Trophoblast cell (in vitro differentiated cells and primary cell): ENCODE measurements at regions not wholly inside any gene's neighbourhood (a gene's known extent, or its start where the extent isn't known, plus 50 kb on each side); places are given as distances from the start of the nearest gene placed in this dataset.

Experiments
- DNase-seq, 2 donors: peaks; one replicate each; pipeline ENCODE4 v3.0.0-alpha.2; 2016
- H2AFZ ChIP-seq: 2 replicates; pipeline ENCODE4 v1.6.1; 2013; ENCODE audit warnings: low read length, moderate library complexity, mild to moderate bottlenecking; ENCODE audit not compliant: insufficient read depth, poor library complexity
- H2AK5ac ChIP-seq: 2 replicates; pipeline ENCODE4 v1.6.1; 2013; ENCODE audit warnings: mild to moderate bottlenecking, low read length
- H2BK120ac ChIP-seq: 2 replicates; pipeline ENCODE4 v1.6.1; 2013; ENCODE audit warnings: low read length, mild to moderate bottlenecking, moderate library complexity; ENCODE audit not compliant: insufficient read depth, poor library complexity
- H2BK12ac ChIP-seq: 2 replicates; pipeline ENCODE4 v1.6.1; 2013; ENCODE audit warnings: mild to moderate bottlenecking, low read length, moderate library complexity
- H2BK5ac ChIP-seq: 2 replicates; pipeline ENCODE4 v1.6.1; 2013; ENCODE audit warnings: low read length, low read depth, moderate library complexity, mild to moderate bottlenecking; ENCODE audit not compliant: poor library complexity
- H3K14ac ChIP-seq: 2 replicates; pipeline ENCODE4 v1.6.1; 2013; ENCODE audit warnings: mild to moderate bottlenecking, low read length
- H3K18ac ChIP-seq: 2 replicates; pipeline ENCODE4 v1.6.1; 2013; ENCODE audit warnings: mild to moderate bottlenecking, low read length
- H3K23ac ChIP-seq: 2 replicates; pipeline ENCODE4 v1.6.1; 2013; ENCODE audit warnings: low read length
- H3K27ac ChIP-seq: 2 replicates; pipeline ENCODE4 v1.5.1; 2013; ENCODE audit warnings: low read depth, mild to moderate bottlenecking, inconsistent platforms, low read length, moderate library complexity
- H3K27me3 ChIP-seq: 2 replicates; pipeline ENCODE4 v1.6.1; 2013; ENCODE audit warnings: inconsistent platforms, mild to moderate bottlenecking, low read length, moderate library complexity; ENCODE audit not compliant: insufficient read depth
- H3K36me3 ChIP-seq, 2 experiments: 1 replicate in 1 of 2; 2 replicates in 1 of 2; pipeline ENCODE4 v1.6.1; 2013; ENCODE audit warnings: low read length in 2 of 2, mild to moderate bottlenecking in 2 of 2, moderate library complexity in 1 of 2; ENCODE audit not compliant: insufficient read depth in 2 of 2, control insufficient read depth in 1 of 2
- H3K4ac ChIP-seq: 2 replicates; pipeline ENCODE4 v1.6.1; 2013; ENCODE audit warnings: low read depth, mild to moderate bottlenecking, low read length, moderate library complexity
- H3K4me1 ChIP-seq, 2 experiments: 1 replicate in 1 of 2; 2 replicates in 1 of 2; pipeline ENCODE4 v1.6.1; 2013; ENCODE audit warnings: low read length in 2 of 2, mild to moderate bottlenecking in 2 of 2, moderate library complexity in 1 of 2; ENCODE audit not compliant: insufficient read depth in 2 of 2, control insufficient read depth in 1 of 2
- H3K4me2 ChIP-seq: 2 replicates; pipeline ENCODE4 v1.6.1; 2013; ENCODE audit warnings: inconsistent platforms, mild to moderate bottlenecking, low read length, moderate library complexity
- H3K4me3 ChIP-seq: 2 replicates; pipeline ENCODE4 v1.5.1; 2013; ENCODE audit warnings: mild to moderate bottlenecking, low read depth, low read length, inconsistent platforms
- H3K79me1 ChIP-seq: one replicate; pipeline ENCODE4 v1.6.1; 2013; ENCODE audit warnings: low read length
- H3K79me2 ChIP-seq: 2 replicates; pipeline ENCODE4 v1.6.1; 2013; ENCODE audit warnings: low read length, mild to moderate bottlenecking; ENCODE audit not compliant: control insufficient read depth, insufficient read depth, poor library complexity
- H3K9ac ChIP-seq: 2 replicates; pipeline ENCODE4 v1.6.1; 2013; ENCODE audit warnings: mild to moderate bottlenecking, low read length
- H3K9me3 ChIP-seq: 2 replicates; pipeline ENCODE4 v1.6.1; 2013; ENCODE audit warnings: low read depth, mild to moderate bottlenecking, control low read depth, inconsistent platforms, low read length; ENCODE audit not compliant: insufficient read depth
- H4K12ac ChIP-seq: 2 replicates; pipeline ENCODE4 v1.6.1; 2013; ENCODE audit warnings: low read depth, mild to moderate bottlenecking, low read length, moderate library complexity
- H4K8ac ChIP-seq: 2 replicates; pipeline ENCODE4 v1.6.1; 2013; ENCODE audit warnings: low read depth, mild to moderate bottlenecking, low read length, moderate library complexity
- H4K91ac ChIP-seq: one replicate; pipeline ENCODE4 v1.6.1; 2013; ENCODE audit warnings: low read depth, mild to moderate bottlenecking, low read length, moderate library complexity
- WGBS: extraction: QIAGEN DNeasy Blood & Tissue Kit; methylation state at CpG from one replicate; pipeline ENCODE4 v1.1.7; 2013; ENCODE audit warnings: missing lambda C conversion rate; ENCODE audit not compliant: insufficient read length, insufficient coverage; ENCODE audit errors: extremely low coverage; 5-methylcytosine and 5-hydroxymethylcytosine counted together

GRCh38 chr13:74755065-74755464 is 620.9 kb upstream of the KLF12 start:
- Histone ChIP-seq H2AK5ac (no peak overlapping the region), H3K23ac (no peak overlapping the region), H3K4me3 (no peak overlapping the region), H3K9me3 (peaks cover 1% of the 10 kb centered on the region), H4K91ac (no peak overlapping the region), H2BK5ac (no peak overlapping the region), H2BK12ac (no peak overlapping the region), H3K79me2 (no peaks in the 10 kb centered on the region), H3K4me2 (no peak overlapping the region), H4K12ac (no peak overlapping the region), H4K8ac (no peak overlapping the region), H2AFZ (no peak overlapping the region), H3K9ac (no peak overlapping the region), H3K79me1 (no peaks in the 10 kb centered on the region), H3K36me3 (no peaks in the 10 kb centered on the region), H3K4ac (no peak overlapping the region), H2BK120ac (no peak overlapping the region), H3K14ac (no peak overlapping the region), H3K4me1 (no peaks in the 10 kb centered on the region), H3K27me3 (no peaks in the 10 kb centered on the region), H3K18ac (no peak overlapping the region), H3K27ac (no peak overlapping the region)
- no CpG with 5 or more reads among the region's 2 CpGs for WGBS
- DNase-seq: no peak

- Histone ChIP-seq H3K79me1 (no peaks in the 10 kb centered on the region), H2AK5ac (no peak overlapping the region), H3K4me2 (no peak overlapping the region), H3K79me2 (no peaks in the 10 kb centered on the region), H3K18ac (no peak overlapping the region), H3K4me3 (no peak overlapping the region), H2AFZ (no peak overlapping the region), H3K23ac (no peak overlapping the region), H3K27ac (no peak overlapping the region), H3K9ac (no peak overlapping the region), H4K12ac (no peak overlapping the region), H3K9me3 (peaks cover 1% of the 10 kb centered on the region), H3K14ac (no peak overlapping the region), H2BK12ac (no peak overlapping the region), H3K27me3 (no peaks in the 10 kb centered on the region), H3K4me1 (no peaks in the 10 kb centered on the region), H3K36me3 (no peaks in the 10 kb centered on the region), H3K4ac (no peak overlapping the region), H4K91ac (no peak overlapping the region), H4K8ac (no peak overlapping the region), H2BK5ac (no peak overlapping the region), H2BK120ac (no peak overlapping the region)
- WGBS: no CpG with 5 or more reads among the region's 5 CpGs
- DNase-seq: no peak
These were observed 617.5 kb upstream of the KLF12 start for GRCh38 chr13:74751739-74752138.

- no peak overlapping the region for H3K27ac ChIP-seq
- no peak overlapping the region for H3K18ac ChIP-seq
- no peak overlapping the region for H2AK5ac ChIP-seq
- peaks cover 1% of the 10 kb centered on the region for H3K9me3 ChIP-seq
- no peak for DNase-seq
- no peak overlapping the region for H3K4ac ChIP-seq
- H3K36me3 ChIP-seq: no peaks in the 10 kb centered on the region
- no peaks in the 10 kb centered on the region for H3K79me1 ChIP-seq
- no peak overlapping the region for H3K9ac ChIP-seq
- H3K4me1 ChIP-seq: no peaks in the 10 kb centered on the region
- H3K4me2 ChIP-seq: no peak overlapping the region
- no peak overlapping the region for H2AFZ ChIP-seq
- H3K27me3 ChIP-seq: no peaks in the 10 kb centered on the region
- H3K4me3 ChIP-seq: no peak overlapping the region
- H4K12ac ChIP-seq: no peak overlapping the region
- H3K23ac ChIP-seq: no peak overlapping the region
- H3K79me2 ChIP-seq: no peaks in the 10 kb centered on the region
- WGBS: no CpG with 5 or more reads among the region's 6 CpGs
- no peak overlapping the region for H2BK12ac ChIP-seq
- H2BK5ac ChIP-seq: no peak overlapping the region
- no peak overlapping the region for H4K8ac ChIP-seq
- H4K91ac ChIP-seq: no peak overlapping the region
- no peak overlapping the region for H3K14ac ChIP-seq
- no peak overlapping the region for H2BK120ac ChIP-seq
These were observed 613.2 kb upstream of the KLF12 start for GRCh38 chr13:74747186-74747955.

GRCh38 chr13:74743992-74744391 is 609.8 kb upstream of the KLF12 start:
- no peak overlapping the region for H4K91ac ChIP-seq
- DNase-seq: no peak
- no peak overlapping the region for H2AK5ac ChIP-seq
- no peak overlapping the region for H4K12ac ChIP-seq
- no peak overlapping the region for H3K4me2 ChIP-seq
- no peak overlapping the region for H3K4me3 ChIP-seq
- H3K23ac ChIP-seq: no peak overlapping the region
- H2BK120ac ChIP-seq: no peak overlapping the region
- no peak overlapping the region for H3K14ac ChIP-seq
- H3K9ac ChIP-seq: no peak overlapping the region
- H3K79me2 ChIP-seq: no peaks in the 10 kb centered on the region
- no peak overlapping the region for H3K4ac ChIP-seq
- no peak overlapping the region for H4K8ac ChIP-seq
- no peaks in the 10 kb centered on the region for H3K36me3 ChIP-seq
- H2AFZ ChIP-seq: no peak overlapping the region
- no CpG with 5 or more reads among the region's 3 CpGs for WGBS
- H3K9me3 ChIP-seq: no peaks in the 10 kb centered on the region
- no peak overlapping the region for H2BK5ac ChIP-seq
- H3K27ac ChIP-seq: no peak overlapping the region
- H3K79me1 ChIP-seq: no peaks in the 10 kb centered on the region
- no peak overlapping the region for H3K18ac ChIP-seq
- H2BK12ac ChIP-seq: no peak overlapping the region
- H3K27me3 ChIP-seq: no peaks in the 10 kb centered on the region
- H3K4me1 ChIP-seq: no peaks in the 10 kb centered on the region
